ENCODE measurements at regions not wholly inside any gene's neighbourhood (a gene's known extent, or its start where the extent isn't known, plus 50 kb on each side); places are given as distances from the start of the nearest gene placed in this dataset.
"Not testable (repeated sequence)": the region's sequence is repeated elsewhere in the genome, so short reads cannot be mapped to it uniquely, and the experiment has no call there.

DNA sequence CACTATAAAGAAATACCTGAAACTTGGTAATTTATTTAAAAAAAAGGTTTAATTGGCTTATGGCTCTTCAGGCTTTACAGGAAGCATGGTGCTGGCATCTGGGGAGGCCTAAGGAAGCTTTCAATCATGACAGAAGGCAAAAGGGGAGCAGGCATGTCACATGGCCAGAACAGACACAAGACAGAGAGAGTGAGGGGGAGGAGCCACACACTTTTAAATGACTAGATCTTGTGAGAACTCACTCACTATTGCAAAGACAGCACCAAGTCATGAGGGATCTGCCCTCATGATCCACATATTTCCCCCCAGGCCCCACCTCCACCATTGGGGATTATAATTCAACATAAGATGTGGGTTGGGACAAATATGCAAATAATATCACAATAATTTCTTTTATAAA lies 355.6 kb downstream of the DAD1 start:
- no peak for DNase-seq

DNA sequence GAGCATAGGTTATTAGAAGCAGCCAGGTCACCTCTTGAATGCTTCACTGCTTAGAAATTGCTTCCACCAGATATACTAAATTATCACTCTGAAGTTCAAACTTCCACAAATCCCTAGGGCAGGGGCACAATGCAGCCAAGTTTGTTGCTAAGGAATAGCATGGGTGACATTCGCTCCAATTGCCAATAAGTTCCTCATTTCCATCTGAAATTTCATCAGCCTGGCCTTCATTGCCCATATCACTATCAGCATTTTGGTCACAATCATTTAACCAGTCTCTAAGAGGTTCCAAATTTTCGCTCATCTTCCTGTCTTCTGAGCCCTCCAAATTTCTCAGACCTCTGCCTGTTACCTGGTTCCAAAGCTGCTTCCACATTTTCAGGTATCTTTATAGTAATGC lies 356.1 kb downstream of the DAD1 start:
- no peak for DNase-seq

DNA sequence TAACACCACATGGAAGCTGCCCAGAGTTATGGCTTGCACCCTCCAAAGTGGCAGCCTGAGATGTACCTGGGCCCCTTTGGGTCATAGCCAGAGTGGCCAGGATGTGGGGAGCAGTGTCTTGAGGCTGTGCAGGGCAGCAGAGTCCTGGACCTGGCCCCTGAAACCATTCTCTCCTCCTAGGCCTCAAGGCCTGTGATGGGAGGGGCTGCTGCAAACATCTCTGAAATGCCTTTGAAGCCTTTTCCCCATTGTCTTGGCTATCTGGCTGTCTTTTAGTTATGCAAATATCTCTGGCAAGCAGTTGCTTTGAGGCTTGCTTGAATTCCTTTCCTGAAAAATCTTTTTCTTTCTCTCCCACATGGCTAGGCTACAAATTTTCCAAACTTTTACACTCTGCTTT lies 356.5 kb downstream of the DAD1 start:
- DNase-seq = no peak

DNA sequence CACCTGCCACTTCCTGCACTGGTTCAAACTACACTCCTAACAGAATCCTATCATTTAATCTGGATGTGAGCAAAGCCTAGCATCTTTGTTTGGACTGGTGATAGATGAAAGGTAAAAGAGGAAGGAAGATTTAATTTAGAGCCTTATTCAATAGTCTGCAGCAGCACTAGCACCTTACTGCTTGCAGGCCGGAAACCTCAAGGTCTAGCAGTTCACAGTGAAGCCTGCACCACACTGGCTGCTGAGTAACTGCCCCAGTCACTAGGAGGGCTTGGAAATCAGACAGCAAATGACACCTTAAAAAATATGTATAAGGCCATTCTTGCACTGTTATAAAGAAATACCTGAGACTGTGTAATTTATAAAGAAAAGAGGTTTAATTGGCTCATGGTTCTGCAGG lies 358.0 kb downstream of the DAD1 start:
- no peak for DNase-seq

DNA sequence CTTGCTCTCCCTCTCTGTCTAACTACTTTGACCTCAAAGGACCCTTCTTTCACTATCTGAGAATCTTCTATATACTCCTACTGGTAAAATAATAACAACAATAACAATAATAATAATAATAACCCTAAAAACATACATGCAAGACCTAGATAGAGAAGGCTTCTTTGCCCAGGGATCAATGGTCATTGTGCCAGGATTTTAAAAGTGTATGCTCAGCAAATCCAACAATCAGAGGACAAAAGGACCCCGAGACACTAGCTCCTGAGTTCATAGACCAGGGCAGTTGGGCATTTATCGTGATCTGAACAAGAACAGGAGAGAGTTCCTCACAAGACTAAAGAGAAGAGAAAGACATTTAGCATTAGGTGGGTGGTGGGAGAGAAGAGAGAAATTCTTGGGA lies 358.5 kb downstream of the DAD1 start:
- no peak for DNase-seq

DNA sequence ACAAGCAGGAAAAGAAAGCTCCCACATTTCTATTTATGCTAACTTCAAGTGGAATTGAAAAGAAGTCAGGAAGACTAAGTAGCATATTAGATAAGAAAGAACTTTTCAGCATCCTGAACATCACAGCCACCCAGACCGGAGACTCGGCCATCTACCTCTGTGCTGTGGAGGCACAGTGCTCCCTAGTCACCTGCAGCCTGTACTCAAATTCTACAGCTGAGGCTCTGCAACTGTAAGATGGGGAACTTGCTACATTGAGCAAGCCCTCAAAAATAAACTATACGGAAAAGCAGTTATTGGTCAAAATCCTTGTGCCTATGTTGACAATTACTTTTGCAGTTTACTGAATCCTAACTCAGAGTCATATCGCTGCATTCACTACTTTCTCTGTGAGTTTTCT lies 361.9 kb downstream of the DAD1 start:
- DNase-seq = no peak

DNA sequence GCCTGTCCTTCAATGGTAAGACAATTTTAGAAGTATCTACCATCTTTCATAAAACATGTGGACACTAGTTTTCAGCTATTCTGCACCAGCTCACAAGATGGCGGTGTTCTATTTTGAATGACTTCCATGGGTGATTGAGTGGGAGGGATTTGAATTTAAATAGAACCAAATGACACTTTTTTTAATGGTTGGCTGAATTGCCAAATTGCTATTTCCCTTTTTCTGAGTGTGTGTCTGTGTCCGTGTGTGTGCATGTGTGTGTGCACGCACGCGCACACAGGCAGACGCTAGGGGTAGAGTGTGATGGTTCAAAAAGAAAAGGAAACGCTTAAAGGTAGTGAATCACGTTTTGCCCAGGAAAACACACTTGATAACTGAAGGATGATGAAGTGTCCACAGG lies 362.6 kb downstream of the DAD1 start:
- DNase-seq = peak; percentile 47

DNA sequence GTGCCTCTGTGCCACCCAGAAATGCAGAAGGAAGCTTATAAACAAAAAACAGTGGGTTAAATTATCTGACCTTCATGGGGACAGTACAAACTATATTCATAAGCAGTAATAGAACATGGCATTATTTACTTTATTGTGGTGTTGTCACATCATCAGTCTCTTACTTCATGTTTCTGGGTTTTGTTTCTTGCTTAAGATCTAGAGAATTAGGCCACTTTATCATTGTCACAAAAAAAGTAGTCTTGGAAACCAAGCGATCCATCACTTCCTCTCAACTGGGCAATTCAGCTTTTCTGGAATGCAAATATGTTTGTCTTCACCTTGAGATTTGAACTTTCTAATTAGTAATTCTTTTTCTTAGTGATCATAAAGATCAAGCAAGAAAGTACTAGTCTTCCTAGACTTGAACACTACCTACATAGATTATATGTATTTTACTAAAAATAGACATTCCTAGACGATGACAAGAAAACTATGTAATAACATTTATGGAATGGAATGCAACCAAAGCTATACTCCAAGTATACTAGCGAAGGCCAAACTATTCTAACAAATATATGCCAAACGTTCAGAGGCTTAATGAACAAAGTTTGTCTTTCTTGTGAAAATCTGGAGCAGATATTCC lies 363.4 kb downstream of the DAD1 start:
- no peak for DNase-seq

DNA sequence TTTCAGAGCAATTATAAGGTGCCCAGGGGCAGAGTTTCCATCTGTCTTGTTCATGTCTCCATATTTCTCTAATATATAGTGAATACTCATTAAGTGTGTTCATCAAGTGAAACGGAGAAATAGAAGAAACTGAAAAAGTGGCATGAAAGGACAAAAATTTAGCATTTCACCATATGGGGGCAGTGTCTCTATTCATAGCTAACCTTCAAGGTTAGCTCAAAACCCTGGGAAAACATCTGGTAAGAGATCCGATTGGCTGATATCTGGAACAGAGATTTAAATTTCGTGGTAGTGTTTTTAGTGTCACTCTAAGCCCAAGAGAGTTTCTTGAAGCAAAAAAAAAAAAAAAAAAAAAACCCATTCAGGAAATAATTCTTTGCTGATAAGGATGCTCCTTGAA lies 367.5 kb downstream of the DAD1 start:
- DNase-seq = no peak

DNA sequence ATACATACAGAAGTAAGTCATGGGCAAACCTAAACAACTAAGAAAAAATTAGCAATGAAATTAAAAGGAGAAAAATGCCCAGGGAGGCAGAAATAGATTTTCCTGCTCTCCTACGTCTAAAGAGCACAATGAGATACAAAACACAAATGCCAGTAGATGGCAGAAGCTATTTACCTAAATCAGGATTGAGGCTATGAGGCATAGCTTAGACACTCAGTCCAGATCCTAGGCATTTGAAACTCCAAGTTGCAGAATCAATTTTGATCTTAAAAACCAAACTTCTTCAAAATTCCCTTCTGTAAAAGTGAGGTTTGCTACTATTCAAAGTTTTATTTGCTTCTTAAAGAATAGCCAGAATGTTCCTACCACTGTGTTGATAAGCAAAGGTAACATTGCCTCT lies 368.6 kb downstream of the DAD1 start:
- no peak for DNase-seq

DNA sequence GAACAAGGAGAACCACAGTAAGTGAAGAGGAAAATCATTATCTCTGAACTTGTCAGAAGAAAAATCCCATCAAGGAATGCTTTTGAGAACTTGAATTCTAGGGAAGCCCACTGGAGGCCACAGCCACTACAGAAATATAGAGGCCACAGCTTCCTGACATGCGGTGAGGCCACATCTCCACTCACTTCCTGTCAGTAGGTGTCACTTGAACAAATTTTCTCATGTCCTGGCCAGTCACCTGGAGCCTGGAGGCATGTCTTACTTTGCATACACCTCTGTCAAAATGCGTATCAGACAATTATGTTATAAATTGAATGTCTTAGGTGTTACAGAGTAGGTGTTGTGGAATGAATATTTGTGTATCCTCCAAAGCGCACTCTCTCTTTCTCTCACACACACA lies 370.3 kb downstream of the DAD1 start:
- no peak for DNase-seq

DNA sequence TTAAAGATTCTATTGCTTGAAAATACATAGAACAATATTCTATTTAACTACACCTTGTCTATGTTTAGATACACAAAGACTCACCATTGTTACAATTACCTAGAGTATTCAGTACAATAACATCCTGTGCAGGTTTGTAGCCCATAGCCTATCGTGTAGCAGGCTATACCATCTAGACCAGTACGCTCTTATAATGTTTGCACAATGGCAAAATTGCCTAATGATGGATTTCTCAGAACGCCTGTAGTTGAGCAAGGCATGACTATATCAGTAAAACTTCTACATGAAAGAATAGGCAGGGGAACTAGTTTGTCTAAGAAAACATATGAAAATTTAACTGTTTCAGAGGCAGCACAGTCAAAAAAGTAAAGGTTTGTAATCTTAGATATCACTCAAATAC lies 375.9 kb downstream of the DAD1 start:
- no peak for DNase-seq

DNA sequence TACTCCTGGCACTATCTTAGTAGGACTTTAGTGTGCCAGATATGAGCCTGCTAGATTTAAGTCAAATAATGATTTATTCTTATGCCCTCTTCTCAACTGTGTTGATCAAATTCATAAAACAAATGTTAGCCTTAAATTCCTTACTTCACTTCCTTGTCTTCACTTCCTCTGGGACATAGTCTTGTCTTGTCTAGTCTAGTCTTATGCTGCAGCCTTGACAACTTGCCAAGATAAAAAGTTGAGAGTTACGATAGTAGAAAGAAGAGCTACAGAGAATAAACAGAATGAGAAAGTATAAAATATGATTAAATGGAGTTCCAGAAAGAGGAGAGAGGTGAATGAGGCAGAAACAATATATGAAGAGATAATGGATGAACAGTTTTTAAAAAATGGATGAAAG lies 378.1 kb downstream of the DAD1 start:
- DNase-seq = no peak

DNA sequence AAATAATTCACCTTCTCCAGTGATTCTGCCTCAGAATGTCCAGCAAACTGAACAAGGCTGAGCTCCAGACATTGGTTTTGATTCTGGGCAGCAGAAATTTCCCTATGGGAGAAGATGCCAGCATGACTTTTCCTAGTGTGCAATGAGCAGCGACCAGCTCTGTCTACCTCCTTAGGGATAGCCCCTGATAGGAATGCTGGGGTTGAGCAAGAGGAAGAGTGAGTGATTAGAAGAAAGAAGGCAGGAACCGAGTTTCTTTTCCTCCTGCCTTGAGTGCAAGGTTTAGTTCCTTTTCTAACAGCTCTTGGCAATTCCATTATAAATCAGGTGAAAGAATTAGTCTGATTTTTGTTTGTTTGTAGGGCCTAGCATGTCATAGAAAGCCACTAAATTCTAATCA lies 379.0 kb downstream of the DAD1 start:
- DNase-seq = no peak

DNA sequence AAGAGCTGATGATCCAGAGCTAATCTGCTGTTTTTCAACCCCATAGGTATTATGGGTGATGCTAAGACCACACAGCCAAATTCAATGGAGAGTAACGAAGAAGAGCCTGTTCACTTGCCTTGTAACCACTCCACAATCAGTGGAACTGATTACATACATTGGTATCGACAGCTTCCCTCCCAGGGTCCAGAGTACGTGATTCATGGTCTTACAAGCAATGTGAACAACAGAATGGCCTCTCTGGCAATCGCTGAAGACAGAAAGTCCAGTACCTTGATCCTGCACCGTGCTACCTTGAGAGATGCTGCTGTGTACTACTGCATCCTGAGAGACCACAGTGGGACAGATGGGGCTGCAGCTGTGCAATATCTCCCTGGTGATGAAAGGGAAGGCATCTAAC lies 386.0 kb downstream of the DAD1 start:
- no peak for DNase-seq

DNA sequence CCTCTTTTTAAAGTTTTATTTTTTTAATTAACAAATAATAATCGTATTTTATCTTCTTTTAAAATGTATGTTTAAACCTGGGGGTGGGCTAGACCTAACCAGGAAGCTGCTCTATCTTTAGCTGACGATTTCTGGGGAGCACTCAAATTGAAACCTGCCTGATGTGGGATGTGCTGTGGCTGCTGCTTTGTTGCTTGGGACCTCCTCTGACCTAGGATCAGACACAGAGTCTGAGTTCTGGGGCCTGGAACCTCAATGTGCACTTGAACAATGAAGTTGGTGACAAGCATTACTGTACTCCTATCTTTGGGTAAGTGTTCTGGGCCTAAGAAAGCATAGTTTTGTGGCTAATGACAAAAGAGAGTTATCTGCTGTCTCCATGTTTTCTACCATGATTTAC lies 386.7 kb downstream of the DAD1 start:
- no peak for DNase-seq

DNA sequence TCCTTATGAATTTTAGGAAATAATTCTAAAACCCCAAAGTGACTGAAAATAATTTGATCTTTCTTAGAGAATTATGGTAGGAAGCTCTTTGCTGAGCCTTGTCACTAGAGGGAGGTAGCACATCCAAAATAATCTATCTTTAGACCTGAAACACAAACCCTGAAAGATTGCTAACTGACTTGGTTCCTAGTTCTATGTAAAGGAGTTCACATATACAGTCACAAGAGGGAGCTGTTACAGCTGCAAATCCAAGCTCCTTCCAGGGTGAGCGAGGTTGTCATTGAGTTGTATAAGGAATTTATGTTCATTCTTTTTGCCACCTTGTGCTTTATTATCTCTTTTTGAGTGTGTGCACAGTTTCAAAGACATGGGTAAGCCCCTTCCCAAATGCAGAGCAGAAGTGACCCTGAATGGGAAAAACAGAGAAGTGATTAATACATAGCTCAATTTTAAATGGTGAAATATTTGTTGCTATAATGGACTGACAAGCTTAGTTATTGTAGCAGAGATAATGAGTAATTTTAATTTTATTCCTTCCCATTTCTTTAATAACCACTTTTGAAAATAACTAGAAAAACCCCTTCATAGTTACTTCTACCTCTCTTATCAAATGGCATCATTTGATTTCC lies 387.9 kb downstream of the DAD1 start:
- DNase-seq = peak; percentile 29

DNA sequence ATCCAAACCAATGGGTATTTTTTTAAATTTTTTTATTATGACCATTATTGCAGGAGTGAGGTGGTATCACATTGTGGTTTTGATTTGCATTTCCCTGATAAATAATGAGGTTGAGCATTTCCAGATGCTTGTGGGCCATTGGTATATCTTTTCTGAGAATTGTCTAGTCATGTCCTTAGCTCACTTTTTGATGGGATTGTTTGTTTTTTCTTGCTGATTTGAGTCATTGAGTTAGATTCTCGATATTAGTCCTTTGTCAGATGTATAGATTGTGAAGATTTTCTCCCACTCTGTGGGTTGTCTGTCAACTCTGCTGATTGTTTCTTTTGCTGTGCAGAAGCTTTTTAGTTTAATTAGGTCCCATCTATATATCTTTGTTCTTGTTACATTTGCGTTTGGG lies 388.9 kb downstream of the DAD1 start:
- not testable (repeated sequence) for DNase-seq

DNA sequence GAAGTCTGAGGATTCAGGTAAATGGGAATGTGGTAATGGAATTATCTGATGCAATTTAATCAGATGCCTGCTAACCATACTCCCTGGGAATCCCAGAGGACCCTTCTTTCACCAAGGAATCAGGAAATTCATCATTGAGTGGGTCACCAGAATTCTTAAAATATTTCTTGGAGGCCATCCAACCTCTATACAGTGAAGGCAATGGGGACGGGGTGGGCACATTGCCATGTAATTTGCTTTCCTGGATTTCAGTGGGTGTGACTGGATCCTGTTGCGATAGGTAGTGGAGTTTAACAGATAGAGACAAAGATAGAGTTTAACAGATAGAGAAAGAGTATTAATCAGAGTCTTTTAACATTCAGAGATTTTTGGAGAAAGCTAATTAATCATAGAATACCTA lies 394.4 kb downstream of the DAD1 start:
- DNase-seq = no peak

DNA sequence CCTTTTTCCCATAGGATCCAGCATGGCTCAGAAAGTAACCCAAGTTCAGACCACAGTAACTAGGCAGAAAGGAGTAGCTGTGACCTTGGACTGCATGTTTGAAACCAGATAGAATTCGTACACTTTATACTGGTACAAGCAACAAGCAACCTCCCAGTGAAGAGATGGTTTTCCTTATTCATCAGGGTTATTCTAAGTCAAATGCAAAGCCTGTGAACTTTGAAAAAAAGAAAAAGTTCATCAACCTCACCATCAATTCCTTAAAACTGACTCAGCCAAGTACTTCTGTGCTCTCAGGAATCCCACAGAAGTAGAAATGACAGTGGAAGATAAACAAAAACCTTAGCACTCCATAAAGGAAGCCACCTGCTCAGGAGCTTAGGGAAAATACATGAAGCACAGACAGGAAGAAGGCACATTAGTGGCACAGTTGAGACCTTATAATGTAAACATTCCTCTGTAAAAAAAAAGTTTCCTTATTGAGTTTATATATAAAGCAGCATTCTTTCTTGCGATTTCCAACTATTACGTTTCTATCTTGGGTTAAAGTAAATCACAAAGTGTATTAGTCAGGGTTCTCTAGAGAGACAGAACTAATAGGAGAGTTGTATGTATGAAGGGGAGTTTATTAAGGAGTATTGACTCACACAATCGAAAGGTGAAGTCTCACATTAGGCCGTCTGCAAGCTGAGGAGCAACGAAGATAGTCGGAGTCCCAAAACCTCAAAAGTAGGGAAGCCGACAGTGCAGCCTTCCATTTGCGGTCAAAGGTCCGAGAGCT lies 398.4 kb downstream of the DAD1 start:
- DNase-seq = no peak

DNA sequence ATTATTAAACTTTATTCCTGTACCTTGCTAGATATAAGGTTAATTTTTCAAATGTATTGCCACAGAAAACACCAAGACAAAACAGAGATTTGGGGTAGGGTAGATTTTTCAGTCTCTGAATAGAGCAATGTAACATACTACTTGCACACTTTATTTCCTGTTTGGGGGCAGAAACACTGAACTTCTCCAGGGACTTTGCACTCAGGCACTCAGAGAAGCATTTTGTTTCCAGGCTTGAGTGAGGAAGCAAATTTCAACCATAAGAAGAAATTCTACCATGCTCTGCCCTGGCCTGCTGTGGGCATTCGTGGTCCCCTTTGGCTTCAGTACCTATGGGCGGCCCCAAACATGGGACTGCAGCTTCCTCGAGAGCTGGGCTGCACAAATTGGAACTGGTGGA lies 399.1 kb downstream of the DAD1 start:
- no peak for DNase-seq

DNA sequence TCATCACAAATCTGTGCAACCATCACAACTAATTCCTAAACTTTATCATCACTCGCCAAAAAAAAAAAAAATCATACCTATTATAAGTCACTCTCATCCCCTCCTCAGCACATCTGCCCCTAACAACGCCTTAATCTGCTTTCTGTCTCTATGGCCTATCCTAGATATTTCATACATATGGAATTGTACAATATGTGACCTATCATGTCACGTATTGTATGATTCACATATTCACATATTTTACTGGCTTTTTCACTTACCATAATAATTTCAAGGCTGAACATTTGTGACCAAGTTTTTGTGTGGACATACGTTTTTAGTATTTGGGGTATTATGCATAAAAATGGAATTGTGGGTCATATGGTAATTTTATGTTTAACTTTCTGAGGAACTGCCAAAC lies 400.7 kb downstream of the DAD1 start:
- DNase-seq = no peak

DNA sequence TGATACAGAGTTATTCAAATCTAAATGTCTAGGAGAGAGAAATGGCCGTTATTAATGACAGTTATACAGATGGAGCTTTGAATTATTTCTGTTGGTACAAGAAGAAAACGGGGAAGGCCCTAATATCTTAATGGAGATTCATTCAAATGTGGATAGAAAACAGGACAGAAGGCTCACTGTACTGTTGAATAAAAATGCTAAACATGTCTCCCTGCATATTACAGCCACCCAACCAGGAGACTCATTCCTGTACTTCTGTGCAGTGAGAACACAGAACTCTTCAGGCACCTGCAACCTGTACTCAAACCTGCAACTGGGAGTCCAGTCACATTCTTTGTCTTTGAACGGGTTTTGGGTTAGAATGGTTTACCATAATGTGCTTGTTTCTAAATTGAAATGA lies 403.2 kb downstream of the DAD1 start:
- DNase-seq = no peak

DNA sequence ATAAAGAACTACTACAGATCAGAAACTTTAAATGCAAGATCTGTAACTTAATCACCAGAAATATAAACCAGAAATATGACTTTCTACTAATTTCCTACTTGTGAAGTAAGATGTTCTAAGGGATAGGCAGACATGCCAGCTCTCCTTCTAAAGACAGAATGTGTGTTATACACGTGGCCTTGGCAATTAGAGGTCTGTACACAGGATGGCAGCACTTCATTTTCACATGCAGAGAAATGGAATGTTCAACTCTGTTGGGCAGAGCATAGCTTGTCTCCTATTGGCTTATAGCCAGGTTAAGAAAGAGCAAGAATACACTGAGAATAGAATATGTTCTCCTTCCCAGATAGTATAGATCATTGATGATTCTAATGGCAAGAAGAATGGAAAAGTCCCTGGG lies 403.8 kb downstream of the DAD1 start:
- peak; percentile 32 for DNase-seq

DNA sequence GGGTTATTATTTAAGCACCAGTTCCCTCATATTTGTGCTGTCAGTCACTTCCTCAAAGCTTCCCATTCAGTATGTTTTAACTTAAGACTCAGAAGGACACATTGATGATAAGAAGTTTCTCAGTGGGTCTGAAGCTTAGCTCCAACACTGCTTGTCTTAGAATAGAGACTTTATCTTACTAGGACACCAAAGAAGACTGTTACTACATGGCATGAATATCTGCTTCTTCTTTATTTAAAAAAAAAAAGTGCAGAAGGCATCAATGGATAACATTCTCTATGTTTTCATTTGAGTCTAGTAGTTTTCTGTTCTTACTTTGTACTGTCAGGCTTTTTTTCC lies 404.2 kb downstream of the DAD1 start:
- no peak for DNase-seq

All from NCI-H446 treated with DMSO at 0.1 percent for 48 hours (cell line).